ENCODE measurements at regions not wholly inside any gene's neighbourhood (a gene's known extent, or its start where the extent isn't known, plus 50 kb on each side); places are given as distances from the start of the nearest gene placed in this dataset.

DNA sequence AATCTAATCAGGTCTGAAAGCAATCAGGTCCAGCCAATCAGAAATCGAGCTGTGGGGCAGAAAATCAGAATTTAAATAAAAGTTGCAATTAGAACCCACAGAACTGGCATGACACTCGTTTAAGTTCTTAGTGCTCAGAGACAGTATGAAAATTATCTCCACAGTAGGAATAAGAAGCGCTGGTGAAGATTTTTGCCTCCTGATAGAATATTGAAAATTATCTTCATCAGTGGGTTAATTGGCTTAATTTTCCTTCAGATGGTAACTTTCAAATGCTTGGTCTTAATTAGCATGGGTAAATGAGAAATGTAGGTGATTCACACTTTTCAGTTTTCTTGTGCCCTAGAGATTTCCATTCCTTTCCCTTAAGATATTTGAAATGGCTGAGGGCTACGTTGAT lies 109.1 kb upstream of the MDFIC2 start:
- DNase-seq (ENCODE audit: low spot score): no peak

DNA sequence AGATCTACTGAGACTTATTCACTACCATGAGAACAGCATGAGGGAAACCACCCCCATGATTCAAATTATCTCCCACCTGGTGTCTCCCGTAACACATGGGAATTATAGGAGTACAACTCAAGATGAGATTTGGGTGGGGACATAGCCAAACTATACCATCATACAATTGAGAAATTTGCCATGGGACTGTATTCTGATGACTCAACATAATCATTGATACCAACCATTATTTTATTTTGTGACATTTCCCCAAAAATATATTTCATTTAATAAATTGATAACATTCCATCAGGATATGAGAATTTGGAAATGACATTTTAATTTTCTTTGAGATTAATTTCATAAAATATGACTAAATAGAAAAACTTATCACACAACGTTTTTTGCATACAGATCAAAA lies 96.6 kb upstream of the MDFIC2 start:
- Mint-ChIP-seq H3K27me3 (ENCODE audit: low read depth) (no peaks in the 10 kb centered on the region), H3K27ac (no peak overlapping the region), H3K9me3 (peaks cover 48% of the 10 kb centered on the region), H3K4me3 (no peak overlapping the region), H3K4me1 (no peaks in the 10 kb centered on the region), H3K36me3 (peaks cover 28% of the 10 kb centered on the region)
- POLR2A ChIA-PET: no interaction called here
- ATAC-seq (no peak), DNase-seq (ENCODE audit: low spot score) (no peak)
- CTCF ChIA-PET: no interaction called here
- no peak for TF ChIP-seq GABPB1 (CRISPR knock-in tag; IDR thresholded peaks at IDR 0.05)
- no peak for TF ChIP-seq TEAD1 (CRISPR knock-in tag; IDR thresholded peaks at IDR 0.05)
- TF ChIP-seq, protein P1, sequence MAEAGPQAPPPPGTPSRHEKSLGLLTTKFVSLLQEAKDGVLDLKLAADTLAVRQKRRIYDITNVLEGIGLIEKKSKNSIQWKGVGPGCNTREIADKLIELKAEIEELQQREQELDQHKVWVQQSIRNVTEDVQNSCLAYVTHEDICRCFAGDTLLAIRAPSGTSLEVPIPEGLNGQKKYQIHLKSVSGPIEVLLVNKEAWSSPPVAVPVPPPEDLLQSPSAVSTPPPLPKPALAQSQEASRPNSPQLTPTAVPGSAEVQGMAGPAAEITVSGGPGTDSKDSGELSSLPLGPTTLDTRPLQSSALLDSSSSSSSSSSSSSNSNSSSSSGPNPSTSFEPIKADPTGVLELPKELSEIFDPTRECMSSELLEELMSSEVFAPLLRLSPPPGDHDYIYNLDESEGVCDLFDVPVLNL (CRISPR knock-in tag; IDR thresholded peaks at IDR 0.05; ENCODE audit: borderline replicate concordance, low read depth): no peak
- TF ChIP-seq, protein P2, sequence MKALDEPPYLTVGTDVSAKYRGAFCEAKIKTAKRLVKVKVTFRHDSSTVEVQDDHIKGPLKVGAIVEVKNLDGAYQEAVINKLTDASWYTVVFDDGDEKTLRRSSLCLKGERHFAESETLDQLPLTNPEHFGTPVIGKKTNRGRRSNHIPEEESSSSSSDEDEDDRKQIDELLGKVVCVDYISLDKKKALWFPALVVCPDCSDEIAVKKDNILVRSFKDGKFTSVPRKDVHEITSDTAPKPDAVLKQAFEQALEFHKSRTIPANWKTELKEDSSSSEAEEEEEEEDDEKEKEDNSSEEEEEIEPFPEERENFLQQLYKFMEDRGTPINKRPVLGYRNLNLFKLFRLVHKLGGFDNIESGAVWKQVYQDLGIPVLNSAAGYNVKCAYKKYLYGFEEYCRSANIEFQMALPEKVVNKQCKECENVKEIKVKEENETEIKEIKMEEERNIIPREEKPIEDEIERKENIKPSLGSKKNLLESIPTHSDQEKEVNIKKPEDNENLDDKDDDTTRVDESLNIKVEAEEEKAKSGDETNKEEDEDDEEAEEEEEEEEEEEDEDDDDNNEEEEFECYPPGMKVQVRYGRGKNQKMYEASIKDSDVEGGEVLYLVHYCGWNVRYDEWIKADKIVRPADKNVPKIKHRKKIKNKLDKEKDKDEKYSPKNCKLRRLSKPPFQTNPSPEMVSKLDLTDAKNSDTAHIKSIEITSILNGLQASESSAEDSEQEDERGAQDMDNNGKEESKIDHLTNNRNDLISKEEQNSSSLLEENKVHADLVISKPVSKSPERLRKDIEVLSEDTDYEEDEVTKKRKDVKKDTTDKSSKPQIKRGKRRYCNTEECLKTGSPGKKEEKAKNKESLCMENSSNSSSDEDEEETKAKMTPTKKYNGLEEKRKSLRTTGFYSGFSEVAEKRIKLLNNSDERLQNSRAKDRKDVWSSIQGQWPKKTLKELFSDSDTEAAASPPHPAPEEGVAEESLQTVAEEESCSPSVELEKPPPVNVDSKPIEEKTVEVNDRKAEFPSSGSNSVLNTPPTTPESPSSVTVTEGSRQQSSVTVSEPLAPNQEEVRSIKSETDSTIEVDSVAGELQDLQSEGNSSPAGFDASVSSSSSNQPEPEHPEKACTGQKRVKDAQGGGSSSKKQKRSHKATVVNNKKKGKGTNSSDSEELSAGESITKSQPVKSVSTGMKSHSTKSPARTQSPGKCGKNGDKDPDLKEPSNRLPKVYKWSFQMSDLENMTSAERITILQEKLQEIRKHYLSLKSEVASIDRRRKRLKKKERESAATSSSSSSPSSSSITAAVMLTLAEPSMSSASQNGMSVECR (CRISPR knock-in tag; IDR thresholded peaks at IDR 0.05; ENCODE audit: borderline replicate concordance): no peak
- no peak for TF ChIP-seq MYBL2 (CRISPR knock-in tag; IDR thresholded peaks at IDR 0.05)
- TF ChIP-seq GTF2I (CRISPR knock-in tag; conservative IDR thresholded peaks at IDR 0.05): no peak
- no peak for TF ChIP-seq FOXK1 (CRISPR knock-in tag; IDR thresholded peaks at IDR 0.05)
- TF ChIP-seq, protein P3, sequence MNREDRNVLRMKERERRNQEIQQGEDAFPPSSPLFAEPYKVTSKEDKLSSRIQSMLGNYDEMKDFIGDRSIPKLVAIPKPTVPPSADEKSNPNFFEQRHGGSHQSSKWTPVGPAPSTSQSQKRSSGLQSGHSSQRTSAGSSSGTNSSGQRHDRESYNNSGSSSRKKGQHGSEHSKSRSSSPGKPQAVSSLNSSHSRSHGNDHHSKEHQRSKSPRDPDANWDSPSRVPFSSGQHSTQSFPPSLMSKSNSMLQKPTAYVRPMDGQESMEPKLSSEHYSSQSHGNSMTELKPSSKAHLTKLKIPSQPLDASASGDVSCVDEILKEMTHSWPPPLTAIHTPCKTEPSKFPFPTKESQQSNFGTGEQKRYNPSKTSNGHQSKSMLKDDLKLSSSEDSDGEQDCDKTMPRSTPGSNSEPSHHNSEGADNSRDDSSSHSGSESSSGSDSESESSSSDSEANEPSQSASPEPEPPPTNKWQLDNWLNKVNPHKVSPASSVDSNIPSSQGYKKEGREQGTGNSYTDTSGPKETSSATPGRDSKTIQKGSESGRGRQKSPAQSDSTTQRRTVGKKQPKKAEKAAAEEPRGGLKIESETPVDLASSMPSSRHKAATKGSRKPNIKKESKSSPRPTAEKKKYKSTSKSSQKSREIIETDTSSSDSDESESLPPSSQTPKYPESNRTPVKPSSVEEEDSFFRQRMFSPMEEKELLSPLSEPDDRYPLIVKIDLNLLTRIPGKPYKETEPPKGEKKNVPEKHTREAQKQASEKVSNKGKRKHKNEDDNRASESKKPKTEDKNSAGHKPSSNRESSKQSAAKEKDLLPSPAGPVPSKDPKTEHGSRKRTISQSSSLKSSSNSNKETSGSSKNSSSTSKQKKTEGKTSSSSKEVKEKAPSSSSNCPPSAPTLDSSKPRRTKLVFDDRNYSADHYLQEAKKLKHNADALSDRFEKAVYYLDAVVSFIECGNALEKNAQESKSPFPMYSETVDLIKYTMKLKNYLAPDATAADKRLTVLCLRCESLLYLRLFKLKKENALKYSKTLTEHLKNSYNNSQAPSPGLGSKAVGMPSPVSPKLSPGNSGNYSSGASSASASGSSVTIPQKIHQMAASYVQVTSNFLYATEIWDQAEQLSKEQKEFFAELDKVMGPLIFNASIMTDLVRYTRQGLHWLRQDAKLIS (CRISPR knock-in tag; IDR thresholded peaks at IDR 0.05; ENCODE audit: borderline replicate concordance): no peak
- no peak for TF ChIP-seq HMGA2 (CRISPR knock-in tag; IDR thresholded peaks at IDR 0.05)
- TF ChIP-seq NFE2L1 (CRISPR knock-in tag; IDR thresholded peaks at IDR 0.05): no peak
- TF ChIP-seq SP1 (CRISPR knock-in tag; conservative IDR thresholded peaks at IDR 0.05): no peak
- no peak for TF ChIP-seq RELA (CRISPR knock-in tag; IDR thresholded peaks at IDR 0.05; ENCODE audit: borderline replicate concordance)
- no peak for TF ChIP-seq IRF2 (CRISPR knock-in tag; IDR thresholded peaks at IDR 0.05; ENCODE audit: borderline replicate concordance, low read depth)
- TF ChIP-seq ZNF263 (CRISPR knock-in tag; IDR thresholded peaks at IDR 0.05; ENCODE audit: low read depth): no peak
- TF ChIP-seq, protein P4, sequence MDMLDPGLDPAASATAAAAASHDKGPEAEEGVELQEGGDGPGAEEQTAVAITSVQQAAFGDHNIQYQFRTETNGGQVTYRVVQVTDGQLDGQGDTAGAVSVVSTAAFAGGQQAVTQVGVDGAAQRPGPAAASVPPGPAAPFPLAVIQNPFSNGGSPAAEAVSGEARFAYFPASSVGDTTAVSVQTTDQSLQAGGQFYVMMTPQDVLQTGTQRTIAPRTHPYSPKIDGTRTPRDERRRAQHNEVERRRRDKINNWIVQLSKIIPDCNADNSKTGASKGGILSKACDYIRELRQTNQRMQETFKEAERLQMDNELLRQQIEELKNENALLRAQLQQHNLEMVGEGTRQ (CRISPR knock-in tag; IDR thresholded peaks at IDR 0.05): no peak
- TF ChIP-seq, protein P5, sequence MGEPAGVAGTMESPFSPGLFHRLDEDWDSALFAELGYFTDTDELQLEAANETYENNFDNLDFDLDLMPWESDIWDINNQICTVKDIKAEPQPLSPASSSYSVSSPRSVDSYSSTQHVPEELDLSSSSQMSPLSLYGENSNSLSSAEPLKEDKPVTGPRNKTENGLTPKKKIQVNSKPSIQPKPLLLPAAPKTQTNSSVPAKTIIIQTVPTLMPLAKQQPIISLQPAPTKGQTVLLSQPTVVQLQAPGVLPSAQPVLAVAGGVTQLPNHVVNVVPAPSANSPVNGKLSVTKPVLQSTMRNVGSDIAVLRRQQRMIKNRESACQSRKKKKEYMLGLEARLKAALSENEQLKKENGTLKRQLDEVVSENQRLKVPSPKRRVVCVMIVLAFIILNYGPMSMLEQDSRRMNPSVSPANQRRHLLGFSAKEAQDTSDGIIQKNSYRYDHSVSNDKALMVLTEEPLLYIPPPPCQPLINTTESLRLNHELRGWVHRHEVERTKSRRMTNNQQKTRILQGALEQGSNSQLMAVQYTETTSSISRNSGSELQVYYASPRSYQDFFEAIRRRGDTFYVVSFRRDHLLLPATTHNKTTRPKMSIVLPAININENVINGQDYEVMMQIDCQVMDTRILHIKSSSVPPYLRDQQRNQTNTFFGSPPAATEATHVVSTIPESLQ (CRISPR knock-in tag; IDR thresholded peaks at IDR 0.05): no peak

More for the DNA sequence above, 109.1 kb upstream of the MDFIC2 start:
- H3K4me1 Mint-ChIP-seq: no peaks in the 10 kb centered on the region
- H3K27me3 Mint-ChIP-seq (ENCODE audit: low read depth): no peaks in the 10 kb centered on the region; the same call in 1 of the 2 replicates
- peaks cover 17% of the 10 kb centered on the region for H3K9me3 Mint-ChIP-seq
- POLR2A ChIA-PET: no interaction called here
- no peak overlapping the region for H3K4me3 Mint-ChIP-seq
- no peak for ATAC-seq
- H3K36me3 Mint-ChIP-seq: no peaks in the 10 kb centered on the region
- CTCF ChIA-PET: no interaction called here
- TF ChIP-seq, protein P6, sequence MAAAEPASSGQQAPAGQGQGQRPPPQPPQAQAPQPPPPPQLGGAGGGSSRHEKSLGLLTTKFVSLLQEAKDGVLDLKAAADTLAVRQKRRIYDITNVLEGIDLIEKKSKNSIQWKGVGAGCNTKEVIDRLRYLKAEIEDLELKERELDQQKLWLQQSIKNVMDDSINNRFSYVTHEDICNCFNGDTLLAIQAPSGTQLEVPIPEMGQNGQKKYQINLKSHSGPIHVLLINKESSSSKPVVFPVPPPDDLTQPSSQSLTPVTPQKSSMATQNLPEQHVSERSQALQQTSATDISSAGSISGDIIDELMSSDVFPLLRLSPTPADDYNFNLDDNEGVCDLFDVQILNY (CRISPR knock-in tag; IDR thresholded peaks at IDR 0.05): no peak
- no peak for TF ChIP-seq TEAD1 (CRISPR knock-in tag; IDR thresholded peaks at IDR 0.05)
- no peak for TF ChIP-seq NR3C1 (CRISPR knock-in tag; conservative IDR thresholded peaks at IDR 0.05; ENCODE audit: low read depth)
- TF ChIP-seq ZNF317 (CRISPR knock-in tag; IDR thresholded peaks at IDR 0.05; ENCODE audit: borderline replicate concordance, low read depth): no peak
- no peak for TF ChIP-seq ZNF396 (CRISPR knock-in tag; IDR thresholded peaks at IDR 0.05; ENCODE audit: borderline replicate concordance)
- TF ChIP-seq GABPB1 (CRISPR knock-in tag; IDR thresholded peaks at IDR 0.05): no peak
- no peak for TF ChIP-seq RELA (CRISPR knock-in tag; IDR thresholded peaks at IDR 0.05; ENCODE audit: borderline replicate concordance)
- TF ChIP-seq ZNF232 (CRISPR knock-in tag; IDR thresholded peaks at IDR 0.05): no peak
- no peak for TF ChIP-seq SMAD4 (CRISPR knock-in tag; IDR thresholded peaks at IDR 0.05)
- TF ChIP-seq, protein P7, sequence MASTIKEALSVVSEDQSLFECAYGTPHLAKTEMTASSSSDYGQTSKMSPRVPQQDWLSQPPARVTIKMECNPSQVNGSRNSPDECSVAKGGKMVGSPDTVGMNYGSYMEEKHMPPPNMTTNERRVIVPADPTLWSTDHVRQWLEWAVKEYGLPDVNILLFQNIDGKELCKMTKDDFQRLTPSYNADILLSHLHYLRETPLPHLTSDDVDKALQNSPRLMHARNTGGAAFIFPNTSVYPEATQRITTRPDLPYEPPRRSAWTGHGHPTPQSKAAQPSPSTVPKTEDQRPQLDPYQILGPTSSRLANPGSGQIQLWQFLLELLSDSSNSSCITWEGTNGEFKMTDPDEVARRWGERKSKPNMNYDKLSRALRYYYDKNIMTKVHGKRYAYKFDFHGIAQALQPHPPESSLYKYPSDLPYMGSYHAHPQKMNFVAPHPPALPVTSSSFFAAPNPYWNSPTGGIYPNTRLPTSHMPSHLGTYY (CRISPR knock-in tag; IDR thresholded peaks at IDR 0.05): no peak
- H3K27ac Mint-ChIP-seq: no peak overlapping the region

All from WTC11 (cell line).